Prostate gland (tissue), 2 donors: ENCODE measurements at regions not wholly inside any gene's neighbourhood (a gene's known extent, or its start where the extent isn't known, plus 50 kb on each side); places are given as distances from the start of the nearest gene placed in this dataset.

Experiments
- POLR2AphosphoS5 ChIP-seq: sonication (generic); formaldehyde crosslinking; IDR thresholded peaks from one replicate; pipeline ENCODE4 v1.6.1; 2017; ENCODE audit warnings: antibody characterized with exemption
- TF ChIP-seq, protein P1 (sequence below), 4 experiments: fragments of 200-600 bp in 2 of 4; fragments of 450-650 bp in 2 of 4; sonication (generic) in 2 of 4; IDR thresholded peaks; 1 replicate in 3 of 4; 2 replicates in 1 of 4; pipeline ENCODE4 v1.5.1; 2016 to 2019; ENCODE audit warnings: antibody characterized with exemption in 4 of 4, mild to moderate bottlenecking in 2 of 4, moderate library complexity in 2 of 4

DNA sequence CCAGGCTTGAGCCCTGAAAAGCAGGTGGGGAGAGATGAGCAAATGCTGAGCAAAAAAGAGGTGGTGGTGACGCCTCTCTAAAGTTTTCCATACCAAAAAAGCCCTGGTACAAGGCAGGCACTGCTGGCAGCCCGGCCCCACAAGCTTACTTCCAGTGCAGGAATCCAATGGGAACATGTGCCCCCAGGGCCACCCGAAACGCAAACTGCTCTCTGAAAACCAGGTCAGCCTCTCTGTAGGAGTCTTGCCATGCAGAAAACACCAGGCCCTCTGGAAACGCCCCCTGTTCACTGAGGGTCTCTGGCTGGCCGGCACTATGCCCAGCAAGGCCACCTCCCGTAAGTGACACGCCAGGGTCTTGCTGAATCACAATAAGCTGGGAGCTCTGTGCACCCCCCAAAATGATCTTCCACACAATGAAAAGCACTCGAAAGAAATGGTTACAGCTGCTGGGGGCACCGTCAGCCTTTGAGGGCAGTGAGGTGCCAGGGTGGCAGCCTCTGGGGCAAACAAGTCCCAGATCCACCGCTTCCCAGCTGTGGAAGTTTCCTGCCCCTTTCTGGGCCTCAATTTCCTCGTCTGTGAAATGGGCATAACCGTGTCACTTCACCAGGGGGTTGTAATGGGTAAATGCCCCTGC lies 170.5 kb downstream of the TOMM20 start:
- TF ChIP-seq, protein P1, sequence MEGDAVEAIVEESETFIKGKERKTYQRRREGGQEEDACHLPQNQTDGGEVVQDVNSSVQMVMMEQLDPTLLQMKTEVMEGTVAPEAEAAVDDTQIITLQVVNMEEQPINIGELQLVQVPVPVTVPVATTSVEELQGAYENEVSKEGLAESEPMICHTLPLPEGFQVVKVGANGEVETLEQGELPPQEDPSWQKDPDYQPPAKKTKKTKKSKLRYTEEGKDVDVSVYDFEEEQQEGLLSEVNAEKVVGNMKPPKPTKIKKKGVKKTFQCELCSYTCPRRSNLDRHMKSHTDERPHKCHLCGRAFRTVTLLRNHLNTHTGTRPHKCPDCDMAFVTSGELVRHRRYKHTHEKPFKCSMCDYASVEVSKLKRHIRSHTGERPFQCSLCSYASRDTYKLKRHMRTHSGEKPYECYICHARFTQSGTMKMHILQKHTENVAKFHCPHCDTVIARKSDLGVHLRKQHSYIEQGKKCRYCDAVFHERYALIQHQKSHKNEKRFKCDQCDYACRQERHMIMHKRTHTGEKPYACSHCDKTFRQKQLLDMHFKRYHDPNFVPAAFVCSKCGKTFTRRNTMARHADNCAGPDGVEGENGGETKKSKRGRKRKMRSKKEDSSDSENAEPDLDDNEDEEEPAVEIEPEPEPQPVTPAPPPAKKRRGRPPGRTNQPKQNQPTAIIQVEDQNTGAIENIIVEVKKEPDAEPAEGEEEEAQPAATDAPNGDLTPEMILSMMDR (IDR thresholded peaks at IDR 0.05) = no peak
- TF ChIP-seq POLR2AphosphoS5 = no peak
